IMR-90 (cell line): ENCODE measurements at regions not wholly inside any gene's neighbourhood (a gene's known extent, or its start where the extent isn't known, plus 50 kb on each side); places are given as distances from the start of the nearest gene placed in this dataset.

ENCODE experiments used
- ATAC-seq: fragments of 200-7000 bp; cut with Tn5 transposase; 2 replicates; pipeline ENCODE4 v1.9.1; 2020; ENCODE audit warnings: low read depth, mild to moderate bottlenecking, moderate library complexity
- BruUV-seq: library from RNA; stranded (reverse); fragments of 400-500 nt; replicated peaks from 2 replicates; lab custom pipeline; 2021; lab: Mats Ljungman, UMichigan
- CTCF ChIA-PET: fragments of 300-600 bp; formaldehyde crosslinking; extraction: SDS; loops from one replicate; lab custom pipeline; 2021; ENCODE audit warnings: antibody characterized with exemption; lab: Yijun Ruan, JAX
- POLR2A ChIA-PET: fragments of 300-600 bp; sonication (Branson Sonifier 250); formaldehyde crosslinking; loops from one replicate; lab custom pipeline; 2022; ENCODE audit warnings: antibody characterized with exemption; ENCODE audit not compliant: unreplicated experiment; lab: Charles Lee
- DNase-seq: peaks from one replicate; pipeline ENCODE4 v3.0.0; 2013
- H2AFZ ChIP-seq: replicated peaks from 2 replicates; pipeline ENCODE3; 2013; ENCODE audit warnings: low read length, mild to moderate bottlenecking; ENCODE audit not compliant: poor library complexity
- H2AK5ac ChIP-seq: 2 replicates; pipeline ENCODE4 v1.6.1; 2013; ENCODE audit warnings: low read depth, low read length, inconsistent platforms
- H2AK9ac ChIP-seq: replicated peaks from 2 replicates; pipeline ENCODE3; 2013; ENCODE audit warnings: mild to moderate bottlenecking, low read depth, low read length, moderate library complexity; ENCODE audit not compliant: poor library complexity
- H2BK120ac ChIP-seq: 2 replicates; pipeline ENCODE4 v1.6.1; 2013; ENCODE audit warnings: low read depth, low read length, inconsistent platforms
- H2BK15ac ChIP-seq: 3 replicates; pipeline ENCODE4 v1.6.1; 2013; ENCODE audit warnings: low read depth, low read length, inconsistent platforms
- H2BK20ac ChIP-seq: 2 replicates; pipeline ENCODE4 v1.6.1; 2013; ENCODE audit warnings: low read depth, mild to moderate bottlenecking, inconsistent platforms, low read length, moderate library complexity
- H2BK5ac ChIP-seq: 2 replicates; pipeline ENCODE4 v1.6.1; 2013; ENCODE audit warnings: mild to moderate bottlenecking, low read depth, low read length, inconsistent platforms; ENCODE audit not compliant: poor library complexity, severe bottlenecking
- H3K14ac ChIP-seq: replicated peaks from 2 replicates; pipeline ENCODE4 v1.6.1; 2013; ENCODE audit warnings: low read depth, low read length, inconsistent platforms
- H3K18ac ChIP-seq: 2 replicates; pipeline ENCODE4 v1.6.1; 2013; ENCODE audit warnings: low read depth, low read length, control low read depth
- H3K23ac ChIP-seq: 2 replicates; pipeline ENCODE4 v1.6.1; 2013; ENCODE audit warnings: low read depth, low read length, inconsistent platforms
- H3K27ac ChIP-seq: 2 replicates; pipeline ENCODE4 v1.5.1; 2013; ENCODE audit warnings: mild to moderate bottlenecking, control low read depth, low read length; ENCODE audit not compliant: insufficient read depth
- H3K27me3 ChIP-seq: 2 replicates; pipeline ENCODE4 v1.6.1; 2013; ENCODE audit warnings: low read length; ENCODE audit not compliant: control insufficient read depth, insufficient read depth
- H3K36me3 ChIP-seq: 2 replicates; pipeline ENCODE4 v1.6.1; 2013; ENCODE audit warnings: low read length, mixed read lengths; ENCODE audit not compliant: control insufficient read depth, insufficient read depth
- H3K4ac ChIP-seq: 2 replicates; pipeline ENCODE4 v1.6.1; 2013; ENCODE audit warnings: low read depth, low read length, inconsistent platforms
- H3K4me1 ChIP-seq: 2 replicates; pipeline ENCODE4 v1.6.1; 2013; ENCODE audit warnings: low read length, mixed read lengths; ENCODE audit not compliant: control insufficient read depth, insufficient read depth
- H3K4me2 ChIP-seq: 2 replicates; pipeline ENCODE4 v1.6.1; 2013; ENCODE audit warnings: low read depth, mild to moderate bottlenecking, control low read depth, low read length, moderate library complexity
- H3K4me3 ChIP-seq: 2 replicates; pipeline ENCODE4 v1.5.1; 2013; ENCODE audit warnings: low read depth, mild to moderate bottlenecking, control low read depth, low read length, moderate library complexity; ENCODE audit not compliant: insufficient read depth
- H3K56ac ChIP-seq: 2 replicates; pipeline ENCODE4 v1.6.1; 2013; ENCODE audit warnings: low read length, inconsistent platforms; ENCODE audit not compliant: insufficient read depth; ENCODE audit errors: extremely low read depth
- H3K79me1 ChIP-seq, 2 experiments: 2 replicates each; pipeline ENCODE4 v1.6.1; 2013; ENCODE audit warnings: low read length in 2 of 2, inconsistent platforms in 1 of 2, low read depth in 1 of 2
- H3K9ac ChIP-seq: 2 replicates; pipeline ENCODE4 v1.6.1; 2013; ENCODE audit warnings: low read depth, low read length, control low read depth
- H3K9me1 ChIP-seq: 2 replicates; pipeline ENCODE4 v1.6.1; 2013; ENCODE audit warnings: low read length, inconsistent platforms; ENCODE audit not compliant: insufficient read depth
- H3K9me3 ChIP-seq: 2 replicates; pipeline ENCODE4 v1.6.1; 2013; ENCODE audit warnings: low read length; ENCODE audit not compliant: control insufficient read depth, insufficient read depth
- H4K20me1 ChIP-seq: 2 replicates; pipeline ENCODE4 v1.6.1; 2013; ENCODE audit warnings: low read length, inconsistent platforms; ENCODE audit not compliant: insufficient read depth
- H4K5ac ChIP-seq: 2 replicates; pipeline ENCODE4 v1.6.1; 2013; ENCODE audit warnings: mild to moderate bottlenecking, low read depth, low read length, control low read depth
- H4K8ac ChIP-seq, 2 experiments: 2 replicates each; pipeline ENCODE4 v1.6.1; 2013; ENCODE audit warnings: low read depth in 2 of 2, low read length in 2 of 2, control low read depth in 1 of 2, inconsistent platforms in 1 of 2
- H4K91ac ChIP-seq: 2 replicates; pipeline ENCODE4 v1.6.1; 2013; ENCODE audit warnings: low read depth, low read length, inconsistent platforms; ENCODE audit not compliant: insufficient read depth
- MAFK ChIP-seq: IDR thresholded peaks from 2 replicates; pipeline ENCODE4 v1.6.1; 2012; ENCODE audit warnings: low read depth, low read length, improper control_type of control experiment
- MXI1 ChIP-seq: IDR thresholded peaks from 2 replicates; pipeline ENCODE4 v1.6.1; 2012; ENCODE audit warnings: low read depth, mild to moderate bottlenecking, low read length, moderate library complexity, borderline replicate concordance
- RAD21 ChIP-seq: IDR thresholded peaks from 2 replicates; pipeline ENCODE4 v1.6.1; 2012; ENCODE audit warnings: low read length, improper control_type of control experiment
- RFX5 ChIP-seq: IDR thresholded peaks from 2 replicates; pipeline ENCODE4 v1.8.0; 2012; ENCODE audit warnings: low read depth, mild to moderate bottlenecking, low read length, moderate library complexity
- WGBS, 2 experiments: methylation state at CpG; one replicate each; pipeline versions ENCODE4 v1.1.5 to v1.1.7; 2013; ENCODE audit warnings: missing lambda C conversion rate in 2 of 2; ENCODE audit not compliant: insufficient read length in 1 of 2; ENCODE audit errors: extremely low coverage in 2 of 2; 5-methylcytosine and 5-hydroxymethylcytosine counted together
- dilution Hi-C: fragments of 300-500 bp; cut with HindIII; formaldehyde crosslinking; loops from one replicate; pipeline ENCODE4 v1.14.3; 2018; ENCODE audit warnings: low sequenced_read_pairs; ENCODE audit not compliant: unreplicated experiment
- in situ Hi-C: fragments of 300-500 bp; cut with MboI; formaldehyde crosslinking; loops from 3 replicates; pipeline ENCODE4 v1.14.3; 2019; ENCODE audit warnings: low sequenced_read_pairs, inconsistent platforms, mixed read lengths
- intact Hi-C: fragments of 100-400 bp; cut with micrococcal nuclease; formaldehyde crosslinking; loops from 2 replicates; pipeline ENCODE4 v1.10.0; 2022
- TF ChIP-seq, protein P1 (sequence below): conservative IDR thresholded peaks from 2 replicates; pipeline ENCODE4 v1.5.1; 2012; ENCODE audit warnings: mild to moderate bottlenecking, low read depth, low read length, improper control_type of control experiment

DNA sequence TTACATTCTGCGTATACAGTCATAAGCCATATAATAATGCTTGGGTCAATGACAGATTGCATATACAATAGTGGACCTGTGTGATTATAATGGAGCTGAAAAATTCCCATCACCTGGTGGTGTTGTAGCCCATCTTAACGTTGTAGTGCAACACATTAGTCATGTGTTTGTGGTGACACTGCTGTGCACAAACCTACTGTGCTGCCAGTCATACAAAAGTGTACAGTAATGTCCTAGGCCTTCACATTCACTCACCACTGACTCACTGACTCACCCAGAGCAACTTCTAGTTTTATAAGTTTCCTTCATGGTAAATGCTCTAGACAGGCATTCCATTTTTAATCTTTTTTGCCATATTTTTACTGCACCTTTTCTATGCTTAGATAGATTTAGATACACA lies 194.8 kb upstream of the SEL1L start:
- dilution Hi-C loops (no loop called here), intact Hi-C loops (no loop called here), in situ Hi-C loops (no loop called here)
- H3K14ac ChIP-seq = no peak overlapping the region
- H3K9me1 ChIP-seq = no peaks in the 10 kb centered on the region
- no peak overlapping the region for H3K56ac ChIP-seq
- H3K4me3 ChIP-seq = no peak overlapping the region
- H4K8ac ChIP-seq = no peak overlapping the region
- no CpG with 5 or more reads among the region's 2 CpGs for WGBS, 2 experiments
- DNase-seq (no peak), ATAC-seq (no peak)
- no peak overlapping the region for H3K4me2 ChIP-seq
- no peak for TF ChIP-seq MAFK
- no peak for TF ChIP-seq MXI1
- no peak for TF ChIP-seq RFX5
- TF ChIP-seq, protein P1, sequence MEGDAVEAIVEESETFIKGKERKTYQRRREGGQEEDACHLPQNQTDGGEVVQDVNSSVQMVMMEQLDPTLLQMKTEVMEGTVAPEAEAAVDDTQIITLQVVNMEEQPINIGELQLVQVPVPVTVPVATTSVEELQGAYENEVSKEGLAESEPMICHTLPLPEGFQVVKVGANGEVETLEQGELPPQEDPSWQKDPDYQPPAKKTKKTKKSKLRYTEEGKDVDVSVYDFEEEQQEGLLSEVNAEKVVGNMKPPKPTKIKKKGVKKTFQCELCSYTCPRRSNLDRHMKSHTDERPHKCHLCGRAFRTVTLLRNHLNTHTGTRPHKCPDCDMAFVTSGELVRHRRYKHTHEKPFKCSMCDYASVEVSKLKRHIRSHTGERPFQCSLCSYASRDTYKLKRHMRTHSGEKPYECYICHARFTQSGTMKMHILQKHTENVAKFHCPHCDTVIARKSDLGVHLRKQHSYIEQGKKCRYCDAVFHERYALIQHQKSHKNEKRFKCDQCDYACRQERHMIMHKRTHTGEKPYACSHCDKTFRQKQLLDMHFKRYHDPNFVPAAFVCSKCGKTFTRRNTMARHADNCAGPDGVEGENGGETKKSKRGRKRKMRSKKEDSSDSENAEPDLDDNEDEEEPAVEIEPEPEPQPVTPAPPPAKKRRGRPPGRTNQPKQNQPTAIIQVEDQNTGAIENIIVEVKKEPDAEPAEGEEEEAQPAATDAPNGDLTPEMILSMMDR = no peak
- TF ChIP-seq RAD21 = no peak
- no peaks in the 10 kb centered on the region for H3K36me3 ChIP-seq
- CTCF ChIA-PET = no interaction called here
- no peak overlapping the region for H3K23ac ChIP-seq
- peaks cover 3% of the 10 kb centered on the region; the same call in 1 of the 2 replicates for H3K9me3 ChIP-seq
- no peak overlapping the region for H3K9ac ChIP-seq
- H2AFZ ChIP-seq = no peak overlapping the region
- H4K20me1 ChIP-seq = no peaks in the 10 kb centered on the region
- no TSS peak for BruUV-seq
- H3K4me1 ChIP-seq = no peaks in the 10 kb centered on the region
- no peak overlapping the region for H2AK9ac ChIP-seq
- no peak overlapping the region for H2BK20ac ChIP-seq
- no peaks in the 10 kb centered on the region for H3K27me3 ChIP-seq
- no peak overlapping the region for H2BK120ac ChIP-seq
- H2BK5ac ChIP-seq = no peak overlapping the region
- no peak overlapping the region for H2BK15ac ChIP-seq
- H4K5ac ChIP-seq = no peak overlapping the region
- H3K18ac ChIP-seq = no peak overlapping the region
- no peak overlapping the region for H4K91ac ChIP-seq
- POLR2A ChIA-PET = no interaction called here
- no peak overlapping the region for H2AK5ac ChIP-seq
- H3K4ac ChIP-seq = no peak overlapping the region
- H3K27ac ChIP-seq = no peak overlapping the region
- H3K79me1 ChIP-seq = no peaks in the 10 kb centered on the region
